OCI-LY1 (cell line): ENCODE measurements at regions not wholly inside any gene's neighbourhood (a gene's known extent, or its start where the extent isn't known, plus 50 kb on each side); places are given as distances from the start of the nearest gene placed in this dataset.

Source experiments
- H2AFZ ChIP-seq: fragments of 200-600 bp; sonication (generic), shearing (Covaris generic); 2 replicates; pipeline ENCODE4 v1.6.0; 2014; ENCODE audit warnings: antibody characterized with exemption, mild to moderate bottlenecking, low read length
- H3F3A ChIP-seq: fragments of 200-600 bp; sonication (generic), shearing (Covaris generic); 2 replicates; pipeline ENCODE4 v1.6.0; 2014; ENCODE audit warnings: mild to moderate bottlenecking, antibody characterized with exemption, low read length, moderate library complexity; ENCODE audit not compliant: insufficient read depth
- H3K27ac ChIP-seq: fragments of 200-600 bp; sonication (generic); 2 replicates; pipeline ENCODE4 v1.5.1; 2014; ENCODE audit warnings: low read length, mixed run types, mild to moderate bottlenecking, low read depth; ENCODE audit not compliant: poor library complexity, severe bottlenecking
- H3K27me3 ChIP-seq: fragments of 200-600 bp; sonication (generic); 2 replicates; pipeline ENCODE4 v1.6.0; 2014; ENCODE audit warnings: antibody characterized with exemption, mild to moderate bottlenecking, low read length, moderate library complexity; ENCODE audit not compliant: insufficient read depth
- H3K36me3 ChIP-seq: fragments of 200-600 bp; sonication (generic); 2 replicates; pipeline ENCODE4 v1.6.1; 2014; ENCODE audit warnings: mild to moderate bottlenecking, antibody characterized with exemption, low read length, moderate library complexity, mixed read lengths; ENCODE audit not compliant: insufficient read depth
- H3K4me1 ChIP-seq: fragments of 200-600 bp; sonication (generic); 2 replicates; pipeline ENCODE4 v1.5.1; 2014; ENCODE audit warnings: mild to moderate bottlenecking, low read length, moderate library complexity; ENCODE audit not compliant: insufficient read depth, severe bottlenecking
- H3K4me2 ChIP-seq: fragments of 200-600 bp; sonication (generic), shearing (Covaris generic); 2 replicates; pipeline ENCODE4 v1.6.1; 2014; ENCODE audit warnings: low read length
- H3K4me3 ChIP-seq: fragments of 200-600 bp; sonication (generic); 2 replicates; pipeline ENCODE4 v1.5.1; 2014; ENCODE audit warnings: low read length, low read depth, mild to moderate bottlenecking, mixed read lengths; ENCODE audit not compliant: poor library complexity, severe bottlenecking
- H3K79me2 ChIP-seq: fragments of 200-600 bp; shearing (Covaris generic); 2 replicates; pipeline ENCODE4 v1.6.1; 2016; ENCODE audit warnings: mixed run types, low read length, mixed read lengths; ENCODE audit not compliant: insufficient read depth
- H3K9ac ChIP-seq: fragments of 200-600 bp; sonication (generic), shearing (Covaris generic); 2 replicates; pipeline ENCODE4 v1.6.1; 2014; ENCODE audit warnings: mild to moderate bottlenecking, low read length, mixed read lengths
- H3K9me2 ChIP-seq: fragments of 200-600 bp; sonication (generic), shearing (Covaris generic); 2 replicates; pipeline ENCODE4 v1.6.1; 2014; ENCODE audit warnings: low read depth, mild to moderate bottlenecking, low read length, mixed read lengths
- H3K9me3 ChIP-seq: fragments of 200-600 bp; shearing (Covaris generic); 2 replicates; pipeline ENCODE4 v1.6.1; 2014; ENCODE audit warnings: low read length, mixed read lengths
- H4K20me1 ChIP-seq: fragments of 200-600 bp; sonication (generic), shearing (Covaris generic); 2 replicates; pipeline ENCODE4 v1.6.0; 2016; ENCODE audit warnings: mild to moderate bottlenecking, low read length; ENCODE audit not compliant: insufficient read depth
- CTCF ChIP-seq: fragments of 200-600 bp; sonication (generic), shearing (Covaris generic); IDR thresholded peaks from 2 replicates; pipeline ENCODE4 v1.5.1; 2017; ENCODE audit warnings: mild to moderate bottlenecking, antibody characterized with exemption, low read length, moderate library complexity, mixed read lengths
- EZH2 ChIP-seq: fragments of 200-600 bp; sonication (generic), shearing (Covaris generic); IDR thresholded peaks from 2 replicates; pipeline ENCODE4 v1.8.0; 2017; ENCODE audit warnings: borderline replicate concordance, mixed run types, mild to moderate bottlenecking, antibody characterized with exemption, low read length, moderate library complexity, mixed read lengths

GRCh38 chr6:90859612-90860011 is 272.7 kb upstream of the MAP3K7 start:
- H3K4me1 ChIP-seq, result no peaks in the 10 kb centered on the region
- no peaks in the 10 kb centered on the region for H3K36me3 ChIP-seq
- H3K4me3 ChIP-seq, result no peak overlapping the region
- H2AFZ ChIP-seq, result no peak overlapping the region
- no peaks in the 10 kb centered on the region for H3K9me3 ChIP-seq
- no peak overlapping the region for H3K27ac ChIP-seq
- no peaks in the 10 kb centered on the region for H3F3A ChIP-seq
- H3K4me2 ChIP-seq, result no peak overlapping the region
- H3K9ac ChIP-seq, result no peak overlapping the region
- H4K20me1 ChIP-seq, result no peaks in the 10 kb centered on the region
- TF ChIP-seq CTCF (no peak; the same call in 1 of the 2 replicates), EZH2 (no peak)
- no peaks in the 10 kb centered on the region for H3K79me2 ChIP-seq
- H3K9me2 ChIP-seq, result no peaks in the 10 kb centered on the region
- no peaks in the 10 kb centered on the region for H3K27me3 ChIP-seq

GRCh38 chr6:90859056-90859455 is 272.2 kb upstream of the MAP3K7 start:
- Histone ChIP-seq H3K36me3 (no peaks in the 10 kb centered on the region), H3K9me2 (no peaks in the 10 kb centered on the region), H4K20me1 (no peaks in the 10 kb centered on the region), H3K4me1 (no peaks in the 10 kb centered on the region), H3F3A (no peaks in the 10 kb centered on the region), H2AFZ (no peak overlapping the region), H3K4me2 (no peak overlapping the region), H3K27me3 (no peaks in the 10 kb centered on the region), H3K4me3 (no peak overlapping the region), H3K9me3 (no peaks in the 10 kb centered on the region), H3K9ac (no peak overlapping the region), H3K27ac (no peak overlapping the region), H3K79me2 (no peaks in the 10 kb centered on the region)
- no peak for TF ChIP-seq CTCF
- TF ChIP-seq EZH2, result no peak

- Histone ChIP-seq H3K4me3 (no peak overlapping the region), H3F3A (no peaks in the 10 kb centered on the region), H3K4me2 (no peak overlapping the region), H2AFZ (no peak overlapping the region), H3K9ac (no peak overlapping the region), H3K9me2 (no peaks in the 10 kb centered on the region), H4K20me1 (no peaks in the 10 kb centered on the region), H3K27ac (no peak overlapping the region), H3K9me3 (no peaks in the 10 kb centered on the region), H3K36me3 (no peaks in the 10 kb centered on the region), H3K79me2 (no peaks in the 10 kb centered on the region), H3K27me3 (no peaks in the 10 kb centered on the region), H3K4me1 (no peaks in the 10 kb centered on the region)
- no peak for TF ChIP-seq CTCF
- no peak for TF ChIP-seq EZH2
These were observed 262.8 kb upstream of the MAP3K7 start for GRCh38 chr6:90849686-90850085.
